ENCODE measurements at regions not wholly inside any gene's neighbourhood (a gene's known extent, or its start where the extent isn't known, plus 50 kb on each side); places are given as distances from the start of the nearest gene placed in this dataset.

GRCh38 chr2:150222942-150223341, 264.5 kb downstream of the RND3 start:
- Histone ChIP-seq H3K27ac (ENCODE audit: low read length) (no peak overlapping the region), H3K36me3 (replicated peaks; ENCODE audit: low read depth, low read length) (no peaks in the 10 kb centered on the region), H3K27me3 (ENCODE audit: low read depth, low read length) (no peaks in the 10 kb centered on the region), H3K4me3 (ENCODE audit: low read length) (no peak overlapping the region), H3K79me2 (ENCODE audit: low read length) (no peaks in the 10 kb centered on the region), H3K4me2 (ENCODE audit: low read length) (no peak overlapping the region), H2AFZ (ENCODE audit: low read depth, low read length) (no peak overlapping the region), H3K4me1 (ENCODE audit: low read length) (no peaks in the 10 kb centered on the region), H4K20me1 (ENCODE audit: insufficient read depth, low read length) (no peaks in the 10 kb centered on the region), H3K9ac (ENCODE audit: low read length) (no peak overlapping the region), H3K9me3 (ENCODE audit: insufficient read depth, low read length) (no peaks in the 10 kb centered on the region)
- TF ChIP-seq EZH2phosphoT487 (IDR thresholded peaks at IDR 0.05; ENCODE audit: low read depth) (no peak), CTCF (IDR thresholded peaks at IDR 0.05; ENCODE audit: low read depth, low read length) (no peak)

GRCh38 chr2:150222379-150222778, 265.1 kb downstream of the RND3 start:
- Histone ChIP-seq H3K4me2 (ENCODE audit: low read length) (no peak overlapping the region), H3K27ac (ENCODE audit: low read length) (no peak overlapping the region), H3K4me3 (ENCODE audit: low read length) (no peak overlapping the region), H2AFZ (ENCODE audit: low read depth, low read length) (no peak overlapping the region), H4K20me1 (ENCODE audit: insufficient read depth, low read length) (no peaks in the 10 kb centered on the region), H3K4me1 (ENCODE audit: low read length) (no peaks in the 10 kb centered on the region), H3K9me3 (ENCODE audit: insufficient read depth, low read length) (no peaks in the 10 kb centered on the region), H3K36me3 (replicated peaks; ENCODE audit: low read depth, low read length) (no peaks in the 10 kb centered on the region), H3K79me2 (ENCODE audit: low read length) (no peaks in the 10 kb centered on the region), H3K27me3 (ENCODE audit: low read depth, low read length) (no peaks in the 10 kb centered on the region), H3K9ac (ENCODE audit: low read length) (no peak overlapping the region)
- TF ChIP-seq CTCF (IDR thresholded peaks at IDR 0.05; ENCODE audit: low read depth, low read length) (no peak), EZH2phosphoT487 (IDR thresholded peaks at IDR 0.05; ENCODE audit: low read depth) (no peak)

- no peaks in the 10 kb centered on the region for H3K79me2 ChIP-seq (ENCODE audit: low read length)
- no peak overlapping the region for H3K4me2 ChIP-seq (ENCODE audit: low read length)
- H3K27ac ChIP-seq (ENCODE audit: low read length) = no peak overlapping the region
- H3K9ac ChIP-seq (ENCODE audit: low read length) = no peak overlapping the region
- TF ChIP-seq EZH2phosphoT487 (IDR thresholded peaks at IDR 0.05; ENCODE audit: low read depth) (no peak), CTCF (IDR thresholded peaks at IDR 0.05; ENCODE audit: low read depth, low read length) (no peak)
- no peak overlapping the region for H2AFZ ChIP-seq (ENCODE audit: low read depth, low read length)
- no peaks in the 10 kb centered on the region for H3K9me3 ChIP-seq (ENCODE audit: insufficient read depth, low read length)
- H3K27me3 ChIP-seq (ENCODE audit: low read depth, low read length) = no peaks in the 10 kb centered on the region
- H3K4me3 ChIP-seq (ENCODE audit: low read length) = no peak overlapping the region
- no peaks in the 10 kb centered on the region for H3K4me1 ChIP-seq (ENCODE audit: low read length)
- H3K36me3 ChIP-seq (replicated peaks; ENCODE audit: low read depth, low read length) = no peaks in the 10 kb centered on the region
- H4K20me1 ChIP-seq (ENCODE audit: insufficient read depth, low read length) = no peaks in the 10 kb centered on the region
These were observed 267.6 kb downstream of the RND3 start for GRCh38 chr2:150219861-150220260.

GRCh38 chr2:150215041-150215440, 272.4 kb downstream of the RND3 start:
- Histone ChIP-seq H3K4me3 (ENCODE audit: low read length) (no peak overlapping the region), H3K4me1 (ENCODE audit: low read length) (no peaks in the 10 kb centered on the region), H3K79me2 (ENCODE audit: low read length) (no peaks in the 10 kb centered on the region), H3K27me3 (ENCODE audit: low read depth, low read length) (no peaks in the 10 kb centered on the region), H3K9ac (ENCODE audit: low read length) (no peak overlapping the region), H3K27ac (ENCODE audit: low read length) (no peak overlapping the region), H3K9me3 (ENCODE audit: insufficient read depth, low read length) (no peaks in the 10 kb centered on the region), H3K4me2 (ENCODE audit: low read length) (no peak overlapping the region), H4K20me1 (ENCODE audit: insufficient read depth, low read length) (no peaks in the 10 kb centered on the region), H3K36me3 (replicated peaks; ENCODE audit: low read depth, low read length) (no peaks in the 10 kb centered on the region), H2AFZ (ENCODE audit: low read depth, low read length) (no peak overlapping the region)
- no peak for TF ChIP-seq CTCF (IDR thresholded peaks at IDR 0.05; ENCODE audit: low read depth, low read length)
- no peak for TF ChIP-seq EZH2phosphoT487 (IDR thresholded peaks at IDR 0.05; ENCODE audit: low read depth)
